OCI-LY7 (cell line): ENCODE measurements at regions not wholly inside any gene's neighbourhood (a gene's known extent, or its start where the extent isn't known, plus 50 kb on each side); places are given as distances from the start of the nearest gene placed in this dataset.

ENCODE experiments used
- BruUV-seq: library from RNA; stranded (reverse); fragments of 400-500 nt; replicated peaks from 2 replicates; lab custom pipeline; 2021; lab: Mats Ljungman, UMichigan
- CTCF ChIA-PET: fragments of 300-600 bp; sonication (Branson Sonifier 250); formaldehyde crosslinking; loops from one replicate; lab custom pipeline; 2022; ENCODE audit warnings: antibody characterized with exemption; ENCODE audit not compliant: unreplicated experiment; lab: Charles Lee
- POLR2A ChIA-PET: fragments of 300-600 bp; sonication (Branson Sonifier 250); formaldehyde crosslinking; loops from one replicate; lab custom pipeline; 2022; ENCODE audit warnings: antibody characterized with exemption; lab: Charles Lee
- DNase-seq: peaks from one replicate; pipeline ENCODE4 v3.0.0-alpha.2; 2015; ENCODE audit warnings: low spot score
- H2AFZ ChIP-seq: fragments of 200-600 bp; sonication (generic), shearing (Covaris generic); 2 replicates; pipeline ENCODE4 v1.6.1; 2014; ENCODE audit warnings: mild to moderate bottlenecking, antibody characterized with exemption, low read length, moderate library complexity
- H3K27ac ChIP-seq: fragments of 200-600 bp; sonication (generic); 2 replicates; pipeline ENCODE4 v1.5.1; 2014; ENCODE audit warnings: mixed run types, low read depth, mild to moderate bottlenecking, moderate library complexity, low read length, inconsistent platforms; ENCODE audit not compliant: poor library complexity, severe bottlenecking
- H3K36me3 ChIP-seq: fragments of 200-600 bp; sonication (generic); 2 replicates; pipeline ENCODE4 v1.6.1; 2014; ENCODE audit warnings: mild to moderate bottlenecking, antibody characterized with exemption, low read length, moderate library complexity, mixed read lengths; ENCODE audit not compliant: insufficient read depth
- H3K4me1 ChIP-seq: fragments of 200-600 bp; sonication (generic); 2 replicates; pipeline ENCODE4 v1.5.1; 2014; ENCODE audit warnings: mild to moderate bottlenecking, low read length; ENCODE audit not compliant: insufficient read depth, poor library complexity, severe bottlenecking
- H3K4me2 ChIP-seq: fragments of 200-600 bp; sonication (generic); 2 replicates; pipeline ENCODE4 v1.6.1; 2014; ENCODE audit warnings: mild to moderate bottlenecking, low read length
- H3K4me3 ChIP-seq: fragments of 200-600 bp; sonication (generic); 2 replicates; pipeline ENCODE4 v1.5.1; 2014; ENCODE audit warnings: mild to moderate bottlenecking, low read depth, low read length; ENCODE audit not compliant: poor library complexity, severe bottlenecking
- H3K79me2 ChIP-seq: fragments of 200-600 bp; sonication (generic); 2 replicates; pipeline ENCODE4 v1.6.1; 2016; ENCODE audit warnings: low read depth, mild to moderate bottlenecking, low read length, moderate library complexity, mixed read lengths; ENCODE audit not compliant: insufficient read depth
- H3K9me2 ChIP-seq: fragments of 200-600 bp; sonication (generic); 2 replicates; pipeline ENCODE4 v1.6.1; 2016; ENCODE audit warnings: mild to moderate bottlenecking, low read length, mixed read lengths; ENCODE audit not compliant: insufficient read depth
- H3K9me3 ChIP-seq: fragments of 200-600 bp; sonication (generic); 2 replicates; pipeline ENCODE4 v1.6.1; 2014; ENCODE audit warnings: mild to moderate bottlenecking, mixed run types, low read length, mixed read lengths
- H4K20me1 ChIP-seq: fragments of 200-600 bp; sonication (generic); 2 replicates; pipeline ENCODE4 v1.6.1; 2014; ENCODE audit warnings: mild to moderate bottlenecking, antibody characterized with exemption, low read length, moderate library complexity, mixed read lengths; ENCODE audit not compliant: insufficient read depth
- CTCF ChIP-seq: fragments of 200-600 bp; sonication (generic); conservative IDR thresholded peaks from 2 replicates; pipeline ENCODE4 v1.5.1; 2014; ENCODE audit warnings: mild to moderate bottlenecking, antibody characterized with exemption, low read length, moderate library complexity, mixed read lengths
- EZH2phosphoT487 ChIP-seq: fragments of 200-600 bp; sonication (generic); IDR thresholded peaks from 2 replicates; pipeline ENCODE4 v1.6.1; 2018; ENCODE audit warnings: low read depth, borderline replicate concordance, mild to moderate bottlenecking, mixed run types, antibody characterized with exemption, low read length, moderate library complexity, mixed read lengths
- intact Hi-C: fragments of 100-400 bp; cut with micrococcal nuclease; formaldehyde crosslinking; loops from one replicate; pipeline ENCODE4 v1.10.0; 2022; ENCODE audit not compliant: unreplicated experiment

DNA sequence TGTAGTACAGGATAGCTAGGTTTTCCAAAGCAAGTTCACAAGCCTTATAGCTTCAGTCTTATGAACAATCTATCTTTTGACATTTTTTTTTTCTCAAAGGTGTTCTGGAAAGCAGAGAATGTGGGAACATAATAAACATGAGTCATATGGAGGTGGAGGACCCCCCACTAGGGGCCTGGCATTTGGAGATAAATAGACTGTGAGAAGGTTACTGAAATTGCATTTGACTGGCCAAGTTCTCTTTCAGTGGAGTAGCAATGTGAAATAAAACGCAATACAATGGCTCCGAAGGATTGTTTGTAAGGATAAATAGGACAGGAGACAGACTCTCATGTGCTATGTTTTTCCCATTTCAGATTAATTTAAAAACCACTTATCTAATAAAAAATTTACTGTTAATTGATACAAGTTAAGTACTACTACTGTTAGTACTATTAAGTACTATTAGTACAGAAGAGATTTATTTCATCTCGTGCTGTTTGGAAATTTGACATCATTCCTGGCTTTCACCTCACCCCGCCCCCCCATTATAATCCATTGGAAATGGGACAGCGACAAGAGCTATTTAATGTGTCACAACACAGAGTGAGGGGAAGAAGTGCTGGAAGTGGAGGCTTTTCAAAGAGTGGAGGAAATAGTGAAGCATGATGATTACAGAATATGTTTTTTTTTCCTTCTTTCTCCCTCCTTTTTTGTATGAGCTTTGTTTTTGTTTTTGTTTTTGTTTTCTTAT, 122.6 kb upstream of the ID4 start:
- Histone ChIP-seq H3K79me2 (no peaks in the 10 kb centered on the region), H3K4me2 (no peak overlapping the region), H3K9me3 (no peaks in the 10 kb centered on the region), H2AFZ (no peak overlapping the region), H3K9me2 (no peaks in the 10 kb centered on the region), H4K20me1 (no peaks in the 10 kb centered on the region), H3K4me1 (no peaks in the 10 kb centered on the region), H3K36me3 (no peaks in the 10 kb centered on the region), H3K4me3 (no peak overlapping the region), H3K27ac (no peak overlapping the region)
- TF ChIP-seq EZH2phosphoT487 (no peak), CTCF (no peak)
- intact Hi-C loops, result no loop called here
- no peak for DNase-seq
- no TSS peak for BruUV-seq
- ChIA-PET POLR2A (interaction anchor here (0.9 kb wide), 1 partner anchor 12 kb away, joined by 3 read pairs; no protein-coding TSS in a partner anchor), CTCF (interaction anchor here (0.6 to 1.1 kb wide), 2 partner anchors 44 to 650 kb away, joined by 3 to 4 read pairs; no protein-coding TSS in a partner anchor)

DNA sequence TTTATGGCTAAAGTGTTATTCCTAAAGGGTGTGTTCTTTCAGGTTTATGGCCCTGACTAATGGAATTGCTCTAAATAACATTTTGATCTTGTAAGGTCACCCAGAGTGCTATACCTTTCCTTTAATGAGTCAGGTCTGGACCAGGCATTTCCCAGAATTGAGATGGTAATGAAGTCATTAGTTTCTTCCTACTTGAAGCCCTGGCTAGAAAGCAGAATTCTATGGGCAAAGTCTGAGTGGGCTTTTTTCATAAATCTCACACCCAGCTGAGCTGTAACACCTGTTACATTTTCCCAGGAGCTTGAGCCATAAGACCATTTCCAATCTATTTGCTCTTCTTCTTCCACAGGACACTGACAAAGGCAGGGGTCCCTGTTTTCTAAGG, 122.0 kb upstream of the ID4 start:
- H3K27ac ChIP-seq, result no peak overlapping the region
- intact Hi-C loops, result no loop called here

More for the DNA sequence above, 122.0 kb upstream of the ID4 start:
- CTCF ChIA-PET, result interaction anchor here (0.6 to 1.1 kb wide), 2 partner anchors 43 to 650 kb away, joined by 3 to 4 read pairs; no protein-coding TSS in a partner anchor
- Histone ChIP-seq H3K9me2 (no peaks in the 10 kb centered on the region), H4K20me1 (no peaks in the 10 kb centered on the region), H3K79me2 (no peaks in the 10 kb centered on the region), H3K4me2 (no peak overlapping the region), H3K9me3 (no peaks in the 10 kb centered on the region), H3K36me3 (no peaks in the 10 kb centered on the region), H3K4me1 (no peaks in the 10 kb centered on the region), H2AFZ (no peak overlapping the region), H3K4me3 (no peak overlapping the region)
- TF ChIP-seq CTCF (no peak), EZH2phosphoT487 (no peak)
- DNase-seq, result no peak
- POLR2A ChIA-PET, result interaction anchor here (1.4 kb wide), 1 partner anchor 14 kb away, joined by 4 read pairs; no protein-coding TSS in a partner anchor
- BruUV-seq, result no TSS peak
